K562 (cell line): ENCODE measurements at regions not wholly inside any gene's neighbourhood (a gene's known extent, or its start where the extent isn't known, plus 50 kb on each side); places are given as distances from the start of the nearest gene placed in this dataset.

Experiments used
- ATAC-seq: fragments of 200-7000 bp; cut with Tn5 transposase; 3 replicates; pipeline ENCODE4 v1.9.1; 2020; ENCODE audit warnings: moderate library complexity
- BruUV-seq: library from RNA; stranded (reverse); fragments of 400-500 nt; replicated peaks from 2 replicates; lab custom pipeline; 2021; lab: Mats Ljungman, UMichigan
- CTCF ChIA-PET: fragments of 300-600 bp; formaldehyde crosslinking; extraction: SDS; loops from one replicate; lab custom pipeline; 2021; ENCODE audit warnings: low intra/inter-chr PET ratio; lab: Yijun Ruan, JAX
- POLR2A ChIA-PET: fragments of 300-600, 350-650 bp; sonication (Branson Sonifier 250); formaldehyde crosslinking; extraction: SDS; loops from one replicate; lab custom pipeline; 2021; ENCODE audit warnings: antibody characterized with exemption, inconsistent platforms; lab: Yijun Ruan, JAX
- DNase-seq, 4 experiments: peaks; one replicate each; pipeline versions ENCODE4 v3.0.0 to v3.0.0-alpha.2; 2011 to 2018; ENCODE audit warnings: low spot score in 3 of 4, mixed read lengths in 3 of 4; ENCODE audit errors: extremely low read depth in 1 of 4
- FAIRE-seq: peaks from 2 replicates; lab custom pipeline; 2011; peaks lifted over from hg19 to GRCh38; lab: Jason Lieb, UNC
- H2AFZ ChIP-seq: 2 replicates; pipeline ENCODE4 v1.6.0; 2011; ENCODE audit warnings: low read depth, low read length, control low read depth, inconsistent platforms
- H3K27ac ChIP-seq: fragments of 200-600 bp; 3 replicates; pipeline ENCODE4 v1.8.0; 2011; ENCODE audit warnings: low read depth, mild to moderate bottlenecking, control low read depth, inconsistent platforms, low read length, moderate library complexity, mixed read lengths; ENCODE audit errors: extremely low read depth
- H3K27me3 ChIP-seq, 2 experiments: fragments of 300-600 bp in 1 of 2; 2 replicates in 1 of 2; 3 replicates in 1 of 2; pipeline versions ENCODE4 v1.6.0 to v1.8.0; 2011; ENCODE audit warnings: inconsistent platforms in 2 of 2, low read length in 2 of 2, mild to moderate bottlenecking in 1 of 2, mixed read lengths in 1 of 2, moderate library complexity in 1 of 2; ENCODE audit not compliant: control insufficient read depth in 2 of 2, insufficient read depth in 2 of 2
- H3K36me3 ChIP-seq: fragments of 300-600 bp; 3 replicates; pipeline ENCODE4 v1.8.0; 2011; ENCODE audit warnings: mild to moderate bottlenecking, low read length, inconsistent platforms; ENCODE audit not compliant: control insufficient read depth, insufficient read depth
- H3K4me1 ChIP-seq, 2 experiments: fragments of 200-600 bp in 1 of 2; replicated peaks in 1 of 2; 2 replicates in 1 of 2; 3 replicates in 1 of 2; pipeline versions ENCODE4 v1.5.1 to v1.8.0; 2011; ENCODE audit warnings: inconsistent platforms in 2 of 2, low read length in 2 of 2, mild to moderate bottlenecking in 1 of 2, mixed read lengths in 1 of 2, moderate library complexity in 1 of 2; ENCODE audit not compliant: control insufficient read depth in 2 of 2, insufficient read depth in 2 of 2
- H3K4me2 ChIP-seq: 2 replicates; pipeline ENCODE4 v1.6.1; 2011; ENCODE audit warnings: low read length, control low read depth, inconsistent platforms, mixed read lengths; ENCODE audit not compliant: insufficient read depth
- H3K4me3 ChIP-seq: fragments of 200-600 bp; sonication (generic), shearing (Covaris generic); 2 replicates; pipeline ENCODE4 v1.5.1; 2016; ENCODE audit warnings: control low read depth, inconsistent platforms
- H3K79me2 ChIP-seq: fragments of 200-600 bp; 3 replicates; pipeline ENCODE4 v1.8.0; 2011; ENCODE audit warnings: low read length, inconsistent platforms; ENCODE audit not compliant: control insufficient read depth, insufficient read depth
- H3K9ac ChIP-seq, 2 experiments: 2 replicates each; pipeline versions ENCODE4 v1.6.0 to v1.6.1; 2011; ENCODE audit warnings: low read depth in 2 of 2, low read length in 2 of 2, control low read depth in 1 of 2, inconsistent platforms in 1 of 2, mild to moderate bottlenecking in 1 of 2, mixed read lengths in 1 of 2; ENCODE audit not compliant: insufficient read depth in 1 of 2
- H3K9me1 ChIP-seq: one replicate; pipeline ENCODE4 v1.6.0; 2011; ENCODE audit warnings: inconsistent platforms, mild to moderate bottlenecking, low read length, moderate library complexity; ENCODE audit not compliant: control insufficient read depth, insufficient read depth
- H3K9me3 ChIP-seq: replicated peaks from 2 replicates; pipeline ENCODE4 v1.5.1; 2011; ENCODE audit warnings: low read depth, low read length, inconsistent platforms; ENCODE audit not compliant: control insufficient read depth, insufficient read depth
- H4K20me1 ChIP-seq: replicated peaks from 2 replicates; pipeline ENCODE4 v1.6.1; 2011; ENCODE audit warnings: low read length, inconsistent platforms, mixed read lengths; ENCODE audit not compliant: control insufficient read depth, insufficient read depth
- CBX2 ChIP-seq: fragments of 200-600 bp; sonication (generic); IDR thresholded peaks from one replicate; pipeline ENCODE4 v1.6.1; 2012; ENCODE audit warnings: mild to moderate bottlenecking, low read length, inconsistent platforms; ENCODE audit not compliant: insufficient read depth, poor library complexity, severe bottlenecking
- CHD1 ChIP-seq: fragments of 200-600 bp; sonication (generic); IDR thresholded peaks from one replicate; pipeline ENCODE4 v1.6.1; 2012; ENCODE audit warnings: mild to moderate bottlenecking, moderate library complexity, low read length, inconsistent platforms
- EP400 ChIP-seq: fragments of 450-650 bp; IDR thresholded peaks from 2 replicates; pipeline ENCODE4 v1.6.1; 2017; ENCODE audit warnings: antibody characterized with exemption, mild to moderate bottlenecking, moderate library complexity
- FOXK1 ChIP-seq: sonication (generic); formaldehyde crosslinking; IDR thresholded peaks from 2 replicates; pipeline ENCODE4 v1.8.0; 2022; ENCODE audit warnings: missing genetic modification reagents, mild to moderate bottlenecking, borderline replicate concordance
- GABPB1 ChIP-seq: sonication (generic); formaldehyde crosslinking; IDR thresholded peaks from 2 replicates; pipeline ENCODE4 v1.8.0; 2022; ENCODE audit warnings: mild to moderate bottlenecking, missing genetic modification reagents
- HINFP ChIP-seq: fragments of 450-650 bp; conservative IDR thresholded peaks from 2 replicates; pipeline ENCODE4 v1.6.1; 2016; ENCODE audit warnings: missing genetic modification characterization, low read depth, mild to moderate bottlenecking, control low read depth, missing compliant biosample characterization
- IRF1 ChIP-seq: sonication (generic); formaldehyde crosslinking; IDR thresholded peaks from 2 replicates; pipeline ENCODE4 v1.8.0; 2022; ENCODE audit warnings: missing genetic modification reagents, mild to moderate bottlenecking, borderline replicate concordance
- LCOR ChIP-seq: sonication (generic); formaldehyde crosslinking; IDR thresholded peaks from 2 replicates; pipeline ENCODE4 v1.8.0; 2022; ENCODE audit warnings: mild to moderate bottlenecking, missing genetic modification reagents
- SIN3B ChIP-seq: fragments of 450-650 bp; IDR thresholded peaks from 2 replicates; pipeline ENCODE4 v1.6.1; 2017; ENCODE audit warnings: low read depth, mild to moderate bottlenecking, moderate library complexity
- ZNF146 ChIP-seq: IDR thresholded peaks from one replicate; pipeline ENCODE4 v1.6.1; 2018; ENCODE audit warnings: missing compliant biosample characterization; ENCODE audit not compliant: unreplicated experiment
- ZNF561 ChIP-seq: fragments of 450-650 bp; formaldehyde crosslinking; conservative IDR thresholded peaks from 2 replicates; pipeline ENCODE4 v1.4.0; 2020; ENCODE audit warnings: mild to moderate bottlenecking, moderate library complexity
- WGBS: fragments of 100-300 bp; shearing (Covaris generic); methylation state at CpG from one replicate; pipeline ENCODE4 v1.1.6; 2016; ENCODE audit warnings: low coverage, mixed read lengths; ENCODE audit not compliant: insufficient coverage; ENCODE audit errors: missing lambda C conversion rate; 5-methylcytosine and 5-hydroxymethylcytosine counted together
- in situ Hi-C: fragments of 300-500 bp; cut with MboI; formaldehyde crosslinking; loops from 4 replicates; pipeline ENCODE4 v1.15.0; 2018; ENCODE audit warnings: inconsistent platforms, mixed read lengths
- intact Hi-C: fragments of 100-400 bp; cut with micrococcal nuclease; formaldehyde crosslinking; loops from 2 replicates; pipeline ENCODE4 v1.14.2; 2022

- CTCF ChIA-PET, result no interaction called here
- in situ Hi-C loops (no loop called here), intact Hi-C loops (no loop called here)
- FAIRE-seq (no peak), DNase-seq (no peak)
- Histone ChIP-seq H3K4me3 (no peak overlapping the region), H3K36me3 (no peaks in the 10 kb centered on the region)
- POLR2A ChIA-PET, result no interaction called here
- TF ChIP-seq CBX2 (no peak), FOXK1 (no peak), ZNF561 (no peak), CHD1 (no peak), GABPB1 (CRISPR knock-in tag) (no peak), HINFP (tag) (no peak), LCOR (CRISPR knock-in tag) (no peak), EP400 (no peak), IRF1 (CRISPR knock-in tag) (no peak), ZNF146 (no peak), SIN3B (no peak)
- TF ChIP-seq, all 486 proteins: peak for 0
- no peaks in the 10 kb centered on the region for H3K9me1 ChIP-seq
- ATAC-seq, result no peak
- no peak overlapping the region for H3K27ac ChIP-seq
- no peaks in the 10 kb centered on the region for H3K27me3 ChIP-seq
- no peaks in the 10 kb centered on the region; the same call in 1 of the 2 replicates for H3K9me3 ChIP-seq
- H3K4me2 ChIP-seq, result no peak overlapping the region
- no peaks in the 10 kb centered on the region for H3K4me1 ChIP-seq
- no peak overlapping the region for H2AFZ ChIP-seq
- WGBS, result 2% methylated on average over 7 of the region's 7 CpGs
- no TSS peak for BruUV-seq
- no peaks in the 10 kb centered on the region for H4K20me1 ChIP-seq
- no peaks in the 10 kb centered on the region for H3K79me2 ChIP-seq
- H3K9ac ChIP-seq, result no peak overlapping the region
Observed at GRCh38 chr6:91611190-91611589, 1024.3 kb upstream of the MAP3K7 start.
